ENCODE measurements at regions not wholly inside any gene's neighbourhood (a gene's known extent, or its start where the extent isn't known, plus 50 kb on each side); places are given as distances from the start of the nearest gene placed in this dataset.
"Not testable (repeated sequence)": the region's sequence is repeated elsewhere in the genome, so short reads cannot be mapped to it uniquely, and the experiment has no call there.

DNA sequence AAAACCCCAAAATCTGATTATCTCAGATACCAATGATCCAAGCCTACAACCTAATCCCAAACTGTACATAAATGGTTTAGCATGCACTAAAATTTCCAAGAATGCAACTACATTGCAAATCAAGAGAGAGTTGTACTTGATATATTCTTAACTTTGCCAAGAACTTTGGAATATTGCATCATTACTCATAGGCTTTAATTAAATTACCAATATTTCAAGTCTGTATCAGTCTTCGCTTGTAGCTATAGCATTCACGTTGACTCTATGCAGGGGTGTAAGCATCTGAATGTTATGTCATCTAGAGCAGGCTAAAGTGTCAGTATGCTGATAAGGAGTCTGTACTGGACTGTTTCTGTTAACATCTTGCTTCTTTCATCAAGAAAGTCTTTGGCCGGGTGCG lies 56.3 kb downstream of the FOXI3 start:
- H3K9me3 Mint-ChIP-seq: no peaks in the 10 kb centered on the region
- DNase-seq (no peak), ATAC-seq (no peak)
- H3K4me3 Mint-ChIP-seq: no peak overlapping the region
- peaks cover 25% of the 10 kb centered on the region for H3K27me3 Mint-ChIP-seq
- H3K4me1 Mint-ChIP-seq: no peaks in the 10 kb centered on the region
- H3K36me3 Mint-ChIP-seq (ENCODE audit: low read depth): no peaks in the 10 kb centered on the region
- H3K27ac Mint-ChIP-seq: no peak overlapping the region

DNA sequence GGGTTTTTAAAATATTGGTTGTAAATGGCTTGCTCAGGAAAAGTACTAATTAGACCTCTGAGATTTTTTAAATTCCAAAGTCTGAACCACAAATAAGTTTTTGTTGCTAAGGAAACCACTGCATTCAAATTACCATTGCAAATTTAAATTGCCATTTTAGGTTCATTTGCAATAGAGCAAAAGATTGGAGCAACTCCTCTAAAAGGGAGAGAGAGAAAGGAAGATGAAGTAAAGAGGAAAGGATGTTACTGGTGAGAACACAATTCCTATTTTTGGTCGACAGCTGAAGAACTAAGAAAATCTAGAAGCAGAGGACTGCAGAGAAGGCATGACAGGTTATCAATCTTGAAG lies 74.9 kb downstream of the FOXI3 start:
- Mint-ChIP-seq H3K27me3 (peaks cover 9% of the 10 kb centered on the region), H3K4me3 (no peak overlapping the region), H3K27ac (no peak overlapping the region), H3K4me1 (no peaks in the 10 kb centered on the region), H3K9me3 (no peaks in the 10 kb centered on the region), H3K36me3 (ENCODE audit: low read depth) (no peaks in the 10 kb centered on the region)
- ATAC-seq (no peak), DNase-seq (no peak)

DNA sequence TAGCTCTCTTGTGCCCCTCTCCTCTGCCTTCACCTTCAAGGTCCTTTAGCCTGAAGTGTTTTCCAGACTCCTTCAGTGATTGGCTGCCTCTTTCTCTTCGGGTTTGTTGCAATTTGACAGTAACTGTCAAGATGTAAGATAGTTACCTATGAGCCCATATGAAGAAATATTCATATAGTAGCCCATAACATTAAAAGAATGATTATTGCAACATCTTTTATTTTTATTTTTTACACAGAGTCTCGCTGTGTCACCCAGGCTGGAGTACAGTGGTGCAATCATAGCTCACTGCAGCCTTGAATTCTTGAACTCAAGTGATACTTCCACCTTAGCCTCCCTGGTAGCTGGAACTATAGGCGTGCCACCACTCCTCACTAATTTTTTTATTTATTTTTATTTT lies 80.5 kb downstream of the FOXI3 start:
- Mint-ChIP-seq H3K4me1 (no peaks in the 10 kb centered on the region), H3K36me3 (ENCODE audit: low read depth) (no peaks in the 10 kb centered on the region), H3K27ac (no peak overlapping the region), H3K4me3 (no peak overlapping the region), H3K9me3 (no peaks in the 10 kb centered on the region), H3K27me3 (peaks cover 10% of the 10 kb centered on the region)
- DNase-seq: no peak
- no peak for ATAC-seq

DNA sequence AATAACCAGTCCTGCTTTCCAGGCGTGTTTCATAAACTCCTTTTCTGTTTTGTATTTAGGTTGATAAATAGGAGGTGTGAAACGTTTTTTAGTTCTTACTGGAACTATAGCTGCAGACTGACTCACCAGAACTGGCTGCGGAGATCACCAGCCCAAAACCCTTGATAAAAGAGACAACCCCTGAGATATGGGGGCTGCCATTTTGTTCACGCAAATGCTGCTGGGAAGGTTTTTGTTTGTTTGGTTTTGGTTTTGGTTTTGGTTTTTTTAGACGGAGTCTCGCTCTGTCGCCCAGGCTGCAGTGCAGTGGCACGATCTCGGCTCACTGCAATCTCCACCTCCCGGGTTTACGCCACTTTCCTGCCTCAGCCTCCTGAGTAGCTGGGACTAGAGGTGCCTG lies 87.1 kb downstream of the FOXI3 start:
- not testable (repeated sequence) for H3K9me3 Mint-ChIP-seq; ATAC-seq; H3K4me3 Mint-ChIP-seq; H3K4me1 Mint-ChIP-seq; DNase-seq; H3K27ac Mint-ChIP-seq; H3K27me3 Mint-ChIP-seq; H3K36me3 Mint-ChIP-seq (ENCODE audit: low read depth)

DNA sequence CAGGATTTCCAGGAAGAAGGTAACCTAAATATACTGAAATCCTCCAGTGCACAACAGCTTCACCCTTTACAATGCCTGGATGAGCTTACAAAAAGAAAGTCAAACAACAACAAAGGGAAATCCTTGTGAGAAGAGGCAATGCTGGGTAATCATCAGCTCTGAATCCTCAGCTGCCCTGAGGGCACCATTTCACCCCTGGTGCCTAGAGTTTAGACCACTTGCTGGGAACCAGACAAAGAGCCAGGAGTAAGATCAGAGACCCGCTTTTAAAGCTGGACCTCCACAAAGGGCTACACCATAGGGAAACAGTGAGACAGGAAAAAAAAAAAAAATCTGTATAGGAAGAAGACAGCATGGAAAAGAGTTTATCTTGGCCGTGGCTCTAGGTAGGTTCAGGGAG lies 97.0 kb downstream of the FOXI3 start:
- ATAC-seq (no peak), DNase-seq (no peak)
- no peaks in the 10 kb centered on the region for H3K36me3 Mint-ChIP-seq (ENCODE audit: low read depth)
- H3K9me3 Mint-ChIP-seq: no peaks in the 10 kb centered on the region
- no peak overlapping the region for H3K27ac Mint-ChIP-seq
- no peak overlapping the region for H3K4me3 Mint-ChIP-seq
- peaks cover 3% of the 10 kb centered on the region for H3K4me1 Mint-ChIP-seq
- peaks cover 17% of the 10 kb centered on the region for H3K27me3 Mint-ChIP-seq

DNA sequence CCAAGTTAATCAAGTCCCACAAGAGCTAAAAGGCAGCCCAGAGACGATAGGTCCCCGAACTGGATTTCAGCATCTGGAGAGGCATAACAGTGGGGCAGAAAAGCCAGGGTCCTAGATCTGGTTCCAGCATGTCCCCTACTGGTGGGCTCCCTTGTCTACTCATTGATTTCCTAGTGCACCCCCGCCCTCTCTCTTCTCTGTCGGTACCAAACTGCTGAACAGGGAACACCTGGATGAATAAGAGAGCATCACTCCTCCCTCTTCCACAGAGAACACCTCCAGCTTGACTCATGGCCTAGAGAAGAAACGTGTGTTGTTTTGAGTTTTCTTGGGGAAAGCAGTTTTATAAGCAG lies 101.3 kb downstream of the FOXI3 start:
- Mint-ChIP-seq H3K9me3 (no peaks in the 10 kb centered on the region), H3K4me1 (peaks cover 7% of the 10 kb centered on the region), H3K36me3 (ENCODE audit: low read depth) (no peaks in the 10 kb centered on the region), H3K27ac (no peak overlapping the region), H3K27me3 (peaks cover 28% of the 10 kb centered on the region), H3K4me3 (no peak overlapping the region)
- ATAC-seq (no peak), DNase-seq (no peak)

DNA sequence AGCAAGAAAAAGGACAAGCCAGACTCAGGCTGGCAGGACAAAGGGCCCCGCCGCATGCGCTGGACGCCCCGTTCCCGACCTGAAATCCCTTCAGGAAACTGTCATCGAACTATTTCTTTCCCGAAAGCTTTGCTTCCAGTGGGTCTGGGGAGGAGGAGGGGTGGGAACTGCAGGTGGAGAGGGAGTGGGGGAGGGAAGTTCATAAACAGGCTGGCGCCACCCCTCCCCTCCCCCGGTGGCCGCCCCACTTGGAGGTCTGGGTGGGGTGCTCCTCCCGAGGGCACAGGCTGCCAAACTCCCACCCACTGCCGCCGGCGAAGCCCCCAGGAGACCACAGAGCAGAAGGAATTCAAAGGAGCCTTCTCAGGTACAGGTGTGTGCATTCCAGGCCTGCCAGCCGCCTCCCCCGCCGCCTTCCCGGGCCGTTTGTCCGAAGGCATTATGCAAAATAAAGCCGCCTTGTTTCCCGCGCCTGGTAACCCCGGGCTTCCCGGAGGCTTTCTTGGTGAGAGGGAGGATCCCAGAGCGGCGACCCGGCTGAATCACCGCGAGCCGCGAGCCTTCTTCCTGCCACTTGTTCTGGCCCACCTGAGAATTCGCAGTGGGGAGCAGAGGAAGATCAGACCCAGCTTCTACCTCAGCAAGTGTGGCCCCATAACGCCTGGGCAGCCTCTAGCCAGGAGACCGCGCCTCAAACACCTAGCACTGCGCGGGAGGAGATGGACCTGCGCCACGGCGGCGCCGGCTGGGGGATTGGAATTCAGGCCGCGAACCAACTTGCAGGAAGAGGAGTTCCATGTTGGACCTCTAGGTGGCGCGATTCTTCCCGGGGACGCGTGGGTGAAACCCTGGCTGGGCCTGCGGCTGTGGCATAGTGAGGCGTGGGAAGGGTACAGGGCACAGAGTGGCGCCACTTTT lies 101.9 kb downstream of the FOXI3 start:
- H3K4me3 Mint-ChIP-seq: peak overlapping the region; percentile 34
- H3K4me1 Mint-ChIP-seq: peaks cover 7% of the 10 kb centered on the region
- no peak overlapping the region for H3K27ac Mint-ChIP-seq
- no peaks in the 10 kb centered on the region for H3K36me3 Mint-ChIP-seq (ENCODE audit: low read depth)
- no peaks in the 10 kb centered on the region for H3K9me3 Mint-ChIP-seq
- peak; percentile 66 for ATAC-seq
- peaks cover 28% of the 10 kb centered on the region for H3K27me3 Mint-ChIP-seq
- peak; percentile 80 for DNase-seq

DNA sequence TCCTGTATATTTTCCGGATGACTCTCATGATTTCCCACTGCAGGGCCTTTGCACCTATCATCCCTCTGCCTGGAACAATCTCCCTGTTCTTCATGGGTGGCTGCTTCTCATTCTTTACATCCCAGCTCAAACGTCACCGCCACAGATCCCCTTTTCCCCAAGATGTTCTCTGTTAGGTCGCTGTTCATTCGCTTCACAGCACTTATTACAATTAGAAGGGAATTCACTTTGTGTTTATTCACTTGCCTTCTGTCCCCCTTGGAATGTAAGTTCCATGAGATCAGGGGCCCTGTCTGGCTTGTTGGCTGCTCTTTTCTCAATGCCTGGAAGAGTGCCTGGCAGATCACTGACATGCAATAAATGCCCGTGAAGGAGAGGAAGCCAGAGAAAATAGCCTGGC lies 106.7 kb downstream of the FOXI3 start:
- H3K27me3 Mint-ChIP-seq: peaks cover 13% of the 10 kb centered on the region
- H3K27ac Mint-ChIP-seq: no peak overlapping the region

DNA sequence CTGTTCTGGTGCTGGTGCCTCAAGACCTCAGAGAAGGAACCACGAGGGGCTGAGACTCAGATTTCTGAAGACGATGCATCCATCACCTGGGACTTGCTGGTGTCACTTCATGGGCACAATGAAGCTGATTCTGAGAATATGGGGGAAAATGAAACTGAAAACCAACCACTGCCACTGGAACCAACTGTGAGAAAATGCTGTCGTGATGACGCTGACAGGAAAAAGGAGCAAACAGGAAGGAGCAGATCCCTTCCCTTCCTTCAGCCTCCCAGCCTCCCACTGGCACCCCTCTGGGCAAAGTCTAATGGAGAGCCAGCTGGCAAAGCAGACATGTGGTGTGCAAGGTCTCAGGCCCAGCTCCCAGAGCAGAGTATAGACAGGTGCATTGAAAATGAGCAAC lies 109.7 kb downstream of the FOXI3 start:
- Mint-ChIP-seq H3K36me3 (ENCODE audit: low read depth) (no peaks in the 10 kb centered on the region), H3K4me3 (no peak overlapping the region), H3K27me3 (peaks cover 7% of the 10 kb centered on the region), H3K27ac (no peak overlapping the region), H3K9me3 (peaks cover 6% of the 10 kb centered on the region), H3K4me1 (peaks cover 7% of the 10 kb centered on the region)
- no peak for DNase-seq
- ATAC-seq: no peak

More for the DNA sequence above, 106.7 kb downstream of the FOXI3 start:
- Mint-ChIP-seq H3K4me1 (peaks cover 12% of the 10 kb centered on the region), H3K9me3 (peaks cover 1% of the 10 kb centered on the region), H3K4me3 (no peak overlapping the region), H3K36me3 (ENCODE audit: low read depth) (no peaks in the 10 kb centered on the region)
- ATAC-seq (no peak), DNase-seq (no peak)

DNA sequence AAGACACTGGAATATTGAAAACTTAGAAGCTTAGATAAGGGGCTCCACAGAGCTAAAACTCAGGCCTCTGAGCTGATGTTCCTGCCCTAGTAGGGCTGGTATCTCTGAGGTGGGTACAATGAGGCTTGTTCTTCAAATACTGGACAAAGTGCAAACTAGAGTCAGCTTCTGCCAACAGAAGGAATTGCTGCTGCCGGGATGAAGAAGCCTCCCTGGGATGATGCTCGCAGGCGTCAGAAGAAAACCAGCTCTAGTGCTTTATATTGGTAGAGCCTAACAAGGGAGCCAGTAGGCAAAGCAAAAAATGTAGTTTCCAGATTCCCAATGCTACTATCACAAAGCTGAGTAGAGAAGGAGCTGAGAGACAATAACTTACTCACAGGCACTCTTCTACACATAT lies 118.1 kb downstream of the FOXI3 start:
- Mint-ChIP-seq H3K9me3 (no peaks in the 10 kb centered on the region), H3K4me3 (no peak overlapping the region), H3K27me3 (peaks cover 24% of the 10 kb centered on the region), H3K4me1 (peaks cover 3% of the 10 kb centered on the region), H3K36me3 (ENCODE audit: low read depth) (no peaks in the 10 kb centered on the region), H3K27ac (no peak overlapping the region)
- DNase-seq: no peak
- ATAC-seq: no peak

DNA sequence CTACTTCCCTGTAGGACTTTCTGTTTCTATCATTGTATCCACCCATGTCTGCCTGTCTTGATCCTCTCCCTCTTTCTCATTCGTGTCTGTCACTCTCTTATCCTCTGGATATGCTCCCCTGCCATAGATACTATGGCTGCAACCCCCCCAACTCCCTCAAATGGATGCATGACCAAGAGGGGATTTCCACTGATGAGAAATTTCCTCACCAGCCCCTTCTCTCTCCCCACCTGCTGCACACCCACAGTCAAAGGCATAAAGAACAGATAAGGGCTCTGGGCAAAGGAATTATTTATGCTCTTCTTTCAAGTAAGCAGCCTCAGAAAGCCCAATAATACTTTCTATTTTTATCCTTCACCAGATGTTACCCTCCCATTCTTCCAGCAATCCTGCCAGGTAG lies 121.3 kb downstream of the FOXI3 start:
- no peaks in the 10 kb centered on the region for H3K9me3 Mint-ChIP-seq
- H3K27ac Mint-ChIP-seq: no peak overlapping the region
- peaks cover 16% of the 10 kb centered on the region for H3K27me3 Mint-ChIP-seq
- no peaks in the 10 kb centered on the region for H3K36me3 Mint-ChIP-seq (ENCODE audit: low read depth)
- no peak for DNase-seq
- ATAC-seq: no peak
- H3K4me1 Mint-ChIP-seq: peaks cover 3% of the 10 kb centered on the region
- H3K4me3 Mint-ChIP-seq: no peak overlapping the region

DNA sequence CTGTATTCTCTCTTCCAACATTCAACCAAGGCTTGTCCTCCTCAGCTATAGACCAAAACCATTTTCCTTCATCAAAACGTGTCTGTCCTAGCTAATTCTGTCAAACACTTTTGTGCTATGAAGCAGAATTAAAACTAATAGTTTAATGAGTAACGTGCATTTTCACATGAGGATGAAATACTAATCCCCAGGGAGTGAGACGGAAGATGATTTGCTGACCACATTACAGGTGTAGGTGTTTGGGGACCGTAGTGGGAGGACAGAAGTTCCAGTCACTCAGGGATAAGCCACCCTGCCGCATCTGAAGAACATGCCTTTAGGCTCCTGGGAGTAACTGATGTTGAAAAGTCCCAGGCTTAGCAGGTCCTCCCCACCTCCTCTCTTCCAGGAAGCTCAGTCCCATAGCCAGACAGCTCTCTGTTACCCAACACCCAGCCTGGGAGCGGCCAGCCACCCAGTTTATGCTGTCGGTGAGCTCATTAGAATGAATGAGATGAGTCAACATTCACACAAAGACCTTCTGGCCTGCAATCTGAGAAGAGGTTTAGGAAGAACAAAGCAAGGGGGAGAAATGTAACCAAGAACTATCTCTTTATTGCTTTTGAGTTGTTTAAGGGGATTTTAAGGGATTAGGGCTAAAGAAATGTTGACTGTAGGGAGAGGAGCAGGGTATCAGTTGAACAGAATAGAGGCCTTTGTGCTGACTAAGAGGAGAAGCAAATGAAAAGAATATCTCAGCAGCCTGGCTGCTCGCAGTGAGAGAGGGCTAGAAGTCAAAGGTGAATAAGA lies 122.5 kb downstream of the FOXI3 start:
- no peak for DNase-seq
- no peak overlapping the region for H3K4me3 Mint-ChIP-seq
- H3K9me3 Mint-ChIP-seq: no peaks in the 10 kb centered on the region
- H3K27ac Mint-ChIP-seq: no peak overlapping the region
- ATAC-seq: no peak
- peaks cover 16% of the 10 kb centered on the region for H3K27me3 Mint-ChIP-seq
- H3K4me1 Mint-ChIP-seq: peaks cover 3% of the 10 kb centered on the region
- no peaks in the 10 kb centered on the region for H3K36me3 Mint-ChIP-seq (ENCODE audit: low read depth)

DNA sequence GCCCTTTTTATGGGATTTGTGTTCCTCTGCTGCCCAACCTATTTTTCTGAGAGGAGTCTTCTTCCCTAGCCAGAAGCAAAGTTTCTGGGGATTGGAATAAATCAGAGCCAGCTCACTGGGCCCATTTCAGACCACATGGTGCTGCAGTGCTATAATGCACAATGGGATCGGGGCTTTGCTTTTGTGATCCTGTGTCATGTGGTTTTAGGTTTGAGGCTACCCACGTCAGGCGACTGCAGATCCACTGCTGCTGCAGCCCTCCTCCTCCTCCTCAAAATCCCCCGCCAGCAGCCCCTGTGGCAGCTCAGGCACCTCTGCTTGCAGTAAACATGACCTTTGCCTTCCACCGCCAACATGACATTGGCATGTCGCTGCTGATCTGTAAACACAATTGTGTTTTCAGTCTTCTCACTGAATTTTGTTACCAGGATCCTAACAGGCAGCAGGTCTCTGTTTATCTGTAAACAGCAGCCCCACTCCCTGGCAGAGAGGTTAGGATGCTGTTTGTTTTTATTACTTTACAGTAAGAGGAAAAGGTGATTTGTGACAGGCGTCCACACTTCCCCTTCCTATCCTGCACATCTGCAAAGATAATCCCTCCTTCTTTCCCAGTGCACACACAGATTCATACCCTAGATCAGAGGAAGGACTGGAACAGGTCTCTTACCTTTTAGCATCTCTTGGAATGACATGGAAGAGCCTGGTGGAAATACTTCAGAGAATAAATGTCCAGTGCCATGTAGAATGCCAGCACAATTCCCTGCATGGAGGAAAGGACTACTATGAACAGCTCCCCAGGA lies 130.8 kb downstream of the FOXI3 start:
- H3K4me1 Mint-ChIP-seq: no peaks in the 10 kb centered on the region
- no peak overlapping the region for H3K27ac Mint-ChIP-seq
- no peak overlapping the region for H3K4me3 Mint-ChIP-seq
- H3K9me3 Mint-ChIP-seq: no peaks in the 10 kb centered on the region
- H3K36me3 Mint-ChIP-seq (ENCODE audit: low read depth): no peaks in the 10 kb centered on the region
- H3K27me3 Mint-ChIP-seq: peaks cover 9% of the 10 kb centered on the region
- no peak for DNase-seq
- no peak for ATAC-seq

DNA sequence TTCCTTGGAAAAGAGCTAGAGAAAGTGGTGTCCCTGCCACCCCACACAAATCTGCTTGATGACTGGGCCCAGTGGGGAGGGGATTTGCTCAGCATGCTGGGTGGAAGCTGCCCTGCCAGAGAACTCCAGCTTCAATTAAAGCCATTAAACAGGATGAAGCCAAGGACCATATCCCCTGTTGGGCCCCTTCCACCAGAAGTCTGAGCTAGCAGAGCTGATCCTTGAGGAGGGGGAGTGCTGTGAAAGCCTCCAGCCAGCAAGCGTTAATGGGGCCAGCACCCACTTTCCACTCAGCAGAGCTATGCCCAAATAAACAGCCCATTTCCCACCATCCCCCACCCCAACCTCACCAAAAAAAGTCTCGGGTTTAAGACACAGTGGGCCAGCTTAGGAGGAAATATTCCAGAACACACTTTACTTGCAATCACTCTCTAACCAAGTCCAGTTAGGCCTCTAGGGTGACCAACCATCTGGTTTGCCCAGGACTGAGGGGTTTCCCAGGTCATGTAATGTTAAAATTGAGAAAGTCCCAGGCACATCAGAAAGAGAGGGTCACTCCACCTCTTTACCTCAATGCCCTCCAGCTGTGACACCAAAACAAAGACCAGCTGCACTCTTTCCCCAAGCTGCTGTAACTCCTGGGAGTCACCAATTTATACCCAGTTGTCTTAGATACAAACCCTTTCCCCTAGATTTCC lies 132.3 kb downstream of the FOXI3 start:
- Mint-ChIP-seq H3K4me1 (no peaks in the 10 kb centered on the region), H3K36me3 (ENCODE audit: low read depth) (no peaks in the 10 kb centered on the region), H3K9me3 (no peaks in the 10 kb centered on the region), H3K4me3 (no peak overlapping the region), H3K27me3 (peaks cover 9% of the 10 kb centered on the region), H3K27ac (no peak overlapping the region)
- ATAC-seq (no peak), DNase-seq (no peak)

Data from activated naive CD8-positive, alpha-beta T cell treated with anti-CD3 and anti-CD28 coated beads, Interleukin-2, amount 50 U/mL, for 24 hours (primary cell).